ENCODE measurements at regions not wholly inside any gene's neighbourhood (a gene's known extent, or its start where the extent isn't known, plus 50 kb on each side); places are given as distances from the start of the nearest gene placed in this dataset.

DNA sequence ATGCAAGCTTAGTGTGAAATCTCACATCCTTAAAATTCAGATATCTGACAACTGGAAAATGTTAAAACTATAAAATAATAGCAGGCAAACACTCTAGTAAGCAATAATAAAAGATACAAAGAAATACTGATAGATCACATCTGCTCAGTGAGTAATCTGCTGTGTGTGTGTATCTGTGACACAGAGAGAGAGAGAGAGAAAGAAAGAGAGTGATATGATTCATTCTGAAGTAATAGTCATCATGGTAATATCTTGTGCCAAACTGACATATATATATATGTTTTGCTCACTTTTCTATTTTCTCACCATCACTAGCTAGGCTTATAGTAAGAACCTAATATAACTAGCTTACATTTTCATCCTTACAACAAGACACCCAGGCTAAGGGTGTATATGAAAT lies 288.0 kb upstream of the SLITRK6 start:
- TF ChIP-seq, protein P1, sequence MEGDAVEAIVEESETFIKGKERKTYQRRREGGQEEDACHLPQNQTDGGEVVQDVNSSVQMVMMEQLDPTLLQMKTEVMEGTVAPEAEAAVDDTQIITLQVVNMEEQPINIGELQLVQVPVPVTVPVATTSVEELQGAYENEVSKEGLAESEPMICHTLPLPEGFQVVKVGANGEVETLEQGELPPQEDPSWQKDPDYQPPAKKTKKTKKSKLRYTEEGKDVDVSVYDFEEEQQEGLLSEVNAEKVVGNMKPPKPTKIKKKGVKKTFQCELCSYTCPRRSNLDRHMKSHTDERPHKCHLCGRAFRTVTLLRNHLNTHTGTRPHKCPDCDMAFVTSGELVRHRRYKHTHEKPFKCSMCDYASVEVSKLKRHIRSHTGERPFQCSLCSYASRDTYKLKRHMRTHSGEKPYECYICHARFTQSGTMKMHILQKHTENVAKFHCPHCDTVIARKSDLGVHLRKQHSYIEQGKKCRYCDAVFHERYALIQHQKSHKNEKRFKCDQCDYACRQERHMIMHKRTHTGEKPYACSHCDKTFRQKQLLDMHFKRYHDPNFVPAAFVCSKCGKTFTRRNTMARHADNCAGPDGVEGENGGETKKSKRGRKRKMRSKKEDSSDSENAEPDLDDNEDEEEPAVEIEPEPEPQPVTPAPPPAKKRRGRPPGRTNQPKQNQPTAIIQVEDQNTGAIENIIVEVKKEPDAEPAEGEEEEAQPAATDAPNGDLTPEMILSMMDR (IDR thresholded peaks at IDR 0.05) = no peak
- no peak for TF ChIP-seq POLR2A (IDR thresholded peaks at IDR 0.05)
